ENCODE measurements at regions not wholly inside any gene's neighbourhood (a gene's known extent, or its start where the extent isn't known, plus 50 kb on each side); places are given as distances from the start of the nearest gene placed in this dataset.

DNA sequence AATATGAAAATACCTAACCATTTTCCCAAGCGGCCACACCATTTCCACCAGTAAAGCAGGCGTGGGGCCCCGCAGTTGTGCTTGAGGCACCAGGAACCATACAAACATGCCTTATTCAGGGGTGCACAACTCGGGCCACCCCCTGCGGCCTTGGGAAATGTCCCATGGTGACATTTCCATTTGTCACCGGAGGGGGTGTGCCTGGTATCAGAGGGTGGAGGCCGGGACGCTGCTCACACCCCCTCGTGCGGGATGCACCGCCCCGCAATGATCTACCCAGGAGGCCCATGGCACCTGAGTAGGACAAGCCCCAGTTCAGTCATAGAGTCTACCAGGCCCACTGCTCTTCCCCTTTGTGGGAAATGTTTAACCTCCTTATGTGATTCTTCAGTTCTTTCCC lies 218.8 kb downstream of the TEX29 start:
- DNase-seq (ENCODE audit: low read depth), result no peak

DNA sequence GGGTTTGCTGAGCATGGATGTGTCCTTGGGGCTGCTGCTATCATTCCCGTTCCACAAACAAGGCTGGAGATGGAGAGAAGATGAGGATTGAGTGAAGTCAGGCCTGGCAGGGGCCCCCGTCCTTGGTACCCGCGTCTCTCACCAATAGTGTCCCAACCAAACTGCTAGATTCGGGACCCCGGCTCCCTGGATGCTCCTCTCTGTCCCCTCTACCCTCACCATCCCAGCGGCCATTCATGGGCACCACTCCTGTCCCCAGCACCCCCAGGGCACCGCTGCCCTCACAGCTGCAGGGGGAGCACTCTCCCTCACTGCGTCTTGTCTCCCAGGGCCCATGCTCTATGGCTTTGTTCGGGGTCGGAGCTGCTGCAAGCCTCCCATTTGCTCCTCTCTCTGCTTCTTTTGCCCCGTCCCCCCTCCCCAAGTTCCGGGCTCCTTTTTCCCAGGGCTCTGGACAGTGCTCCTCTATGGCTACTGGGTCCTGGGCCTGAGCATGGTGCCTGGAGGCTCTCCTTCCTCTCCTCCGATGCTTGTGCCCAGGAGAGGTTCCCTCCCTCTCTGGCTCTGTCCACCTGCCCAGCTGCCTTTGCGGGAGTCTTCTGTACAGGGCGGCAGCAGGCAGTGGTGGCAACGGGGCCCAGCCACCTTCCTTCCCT lies 219.5 kb downstream of the TEX29 start:
- no peak for DNase-seq (ENCODE audit: low read depth)

DNA sequence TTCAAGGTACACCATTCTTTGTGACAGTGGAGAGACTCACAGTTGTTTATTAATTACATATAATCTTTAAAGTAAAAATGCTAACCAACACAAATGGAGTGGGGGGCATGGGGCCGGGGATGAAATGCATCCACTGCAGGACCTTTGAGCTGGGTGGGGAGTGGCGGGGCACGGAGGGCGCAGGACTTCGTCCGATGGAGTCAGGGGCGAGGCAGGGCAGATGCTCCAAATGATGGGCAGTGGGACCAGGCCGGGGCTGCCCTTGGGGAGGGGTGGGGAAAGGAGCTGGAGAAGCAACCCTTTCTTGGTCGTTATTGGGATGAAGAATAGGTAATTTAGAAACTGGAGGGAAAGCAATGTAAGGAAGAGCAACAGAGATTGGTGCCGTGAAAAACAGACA lies 220.0 kb downstream of the TEX29 start:
- DNase-seq (ENCODE audit: low read depth), result no peak

DNA sequence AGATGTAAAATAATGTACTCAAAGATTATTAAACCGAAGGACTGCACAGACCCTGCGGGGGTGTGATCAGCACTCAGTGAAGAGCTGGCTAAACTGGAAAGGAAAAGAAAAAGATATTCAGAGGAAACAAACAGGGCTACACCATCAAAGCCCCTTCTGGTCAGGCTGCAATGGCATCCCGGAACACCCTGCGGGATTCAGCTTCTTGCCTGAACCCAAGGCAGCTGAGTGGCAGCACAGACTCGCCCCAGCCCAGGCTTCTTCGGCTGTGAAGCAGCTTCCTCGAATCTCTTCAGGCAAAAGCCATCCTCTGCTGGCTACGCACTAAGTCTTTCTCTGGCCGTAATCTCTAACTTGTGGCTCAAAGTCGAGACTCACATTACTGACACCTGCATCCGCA lies 220.9 kb downstream of the TEX29 start:
- DNase-seq (ENCODE audit: low read depth), result no peak

DNA sequence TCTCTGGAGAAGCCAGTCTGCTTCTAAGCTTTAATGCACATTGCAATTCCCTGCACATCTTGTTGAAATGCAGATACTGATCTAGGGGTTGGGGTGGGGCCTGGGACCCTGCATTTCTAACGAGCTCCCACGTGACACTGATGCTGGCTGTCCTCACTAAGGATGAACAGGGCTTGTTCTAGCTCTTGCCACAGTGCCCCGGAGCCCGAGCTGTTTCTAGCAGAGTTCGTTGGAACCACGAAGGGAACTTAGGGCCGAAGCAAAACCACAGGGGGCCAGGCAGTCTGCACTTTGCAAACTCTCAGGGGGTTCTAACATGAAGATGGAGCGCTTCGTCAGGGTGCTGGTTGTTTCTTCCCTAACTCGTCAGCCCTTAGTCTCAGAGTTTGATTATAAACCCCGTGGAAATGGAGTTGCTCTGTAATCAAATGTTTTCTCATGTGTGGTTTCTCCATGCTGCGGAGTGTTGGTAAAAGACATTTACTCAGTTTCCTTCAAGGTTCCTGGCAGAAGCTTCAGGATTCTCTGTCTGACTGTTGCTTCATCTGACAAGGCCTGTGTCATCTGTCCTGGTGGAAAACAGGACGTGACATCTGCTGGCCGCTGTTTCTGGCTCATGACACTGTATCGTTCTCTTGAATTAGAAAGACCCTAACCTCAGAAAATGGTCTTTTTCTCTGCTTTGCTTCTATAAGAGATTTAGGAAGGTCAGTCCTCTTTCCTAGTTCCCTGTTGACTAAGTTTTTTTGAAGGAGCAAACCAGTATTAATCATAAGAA lies 221.5 kb downstream of the TEX29 start:
- no peak for DNase-seq (ENCODE audit: low read depth)

DNA sequence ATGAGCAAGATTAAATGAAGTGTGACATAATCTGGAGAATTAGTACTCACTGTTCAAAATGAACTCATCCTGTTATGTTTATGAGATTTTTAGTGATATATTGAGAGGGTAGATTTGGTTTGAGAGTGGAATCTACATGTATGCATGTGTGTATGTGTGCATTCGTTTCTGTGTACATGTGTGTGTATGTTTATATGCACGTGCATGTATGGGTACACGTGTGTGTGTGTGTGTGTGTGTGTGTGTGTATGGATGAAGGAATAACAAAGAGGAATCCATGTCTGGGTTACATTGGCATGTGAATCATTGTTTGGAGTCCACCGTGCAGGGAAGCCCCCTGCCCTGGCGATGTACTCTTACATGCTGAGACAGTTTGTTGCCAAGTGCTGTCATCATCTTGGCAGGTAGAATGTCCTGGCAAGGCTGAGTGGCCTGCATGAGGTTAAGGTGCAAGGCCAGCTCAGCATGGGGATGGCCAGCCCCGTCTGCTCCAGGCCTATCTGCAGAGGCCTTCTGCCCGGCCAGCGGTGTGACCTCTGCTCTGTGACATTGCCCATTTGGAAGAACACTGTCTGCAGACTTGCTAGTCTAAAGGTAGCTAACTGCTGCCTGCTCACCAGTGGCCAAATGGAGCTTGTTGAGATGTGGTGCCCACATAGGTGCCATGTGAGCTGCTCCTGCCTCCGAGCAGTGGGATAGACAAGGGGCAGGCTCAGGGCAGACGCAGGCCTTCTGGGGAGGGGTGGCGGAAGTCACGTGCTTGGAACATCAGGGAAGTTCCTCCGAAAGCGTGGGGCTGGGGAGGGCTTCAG lies 222.3 kb downstream of the TEX29 start:
- DNase-seq (ENCODE audit: low read depth), result no peak

DNA sequence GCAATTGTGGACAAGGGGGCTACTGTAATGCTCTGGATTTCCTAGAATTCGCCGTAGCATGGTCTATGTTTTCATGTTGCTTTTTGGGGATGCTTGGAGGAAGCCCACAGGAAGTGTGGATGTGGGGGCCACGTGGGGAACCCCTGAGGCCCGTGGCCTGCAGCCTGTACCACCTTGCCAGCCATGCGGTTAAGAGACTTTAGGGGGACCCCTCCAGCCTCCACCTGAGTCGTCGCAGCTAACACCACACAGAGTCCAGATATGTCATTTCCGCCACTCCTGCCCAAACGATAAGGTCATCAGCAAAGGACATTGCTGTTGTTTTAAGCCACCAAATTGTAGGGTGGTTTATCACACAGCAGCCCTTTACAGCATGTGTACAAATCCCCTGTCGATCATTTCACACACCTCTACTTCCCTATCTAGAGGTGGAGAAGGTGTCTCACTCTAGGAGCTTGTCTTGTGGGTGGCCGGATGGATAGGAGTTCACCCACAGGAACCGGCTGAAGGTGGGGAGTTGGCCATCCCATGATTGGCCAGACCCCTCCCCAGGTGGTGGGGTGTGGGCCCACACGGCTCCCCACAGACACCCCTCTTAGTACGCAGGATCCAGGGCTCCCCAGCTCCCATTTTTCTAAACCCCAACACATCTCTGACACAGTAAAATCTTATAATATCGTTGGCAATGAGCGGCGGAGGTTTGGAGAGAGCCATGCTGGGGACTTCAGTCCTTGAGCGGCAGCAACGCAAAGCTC lies 226.7 kb downstream of the TEX29 start:
- DNase-seq (ENCODE audit: low read depth), result no peak

DNA sequence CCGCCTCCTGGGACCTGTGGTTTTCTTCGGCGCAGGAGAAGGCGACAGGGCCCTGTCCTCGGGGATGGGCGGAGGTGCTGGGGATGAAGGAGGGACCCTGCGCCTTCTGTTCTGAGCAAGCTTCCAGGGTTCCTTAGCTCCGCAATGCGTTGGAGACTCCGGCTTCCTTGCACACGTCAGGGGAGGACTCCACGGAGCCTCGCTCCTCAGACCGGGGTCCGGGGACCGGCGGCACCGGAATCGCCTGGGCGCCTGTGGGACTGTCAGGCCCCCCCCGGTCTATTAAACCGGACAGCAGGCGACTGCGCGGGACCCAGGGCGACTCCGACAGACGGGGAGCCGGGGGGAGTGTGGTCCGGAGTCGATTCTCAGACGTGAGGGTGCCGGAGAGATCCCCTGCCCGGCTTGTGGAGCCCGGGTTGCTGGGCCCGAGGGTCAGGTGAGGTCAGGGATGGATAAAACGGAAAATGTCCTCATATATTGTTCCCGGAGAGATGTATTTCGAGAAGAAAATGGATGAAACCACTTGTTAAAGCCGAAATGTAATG lies 227.4 kb downstream of the TEX29 start:
- no peak for DNase-seq (ENCODE audit: low read depth)

DNA sequence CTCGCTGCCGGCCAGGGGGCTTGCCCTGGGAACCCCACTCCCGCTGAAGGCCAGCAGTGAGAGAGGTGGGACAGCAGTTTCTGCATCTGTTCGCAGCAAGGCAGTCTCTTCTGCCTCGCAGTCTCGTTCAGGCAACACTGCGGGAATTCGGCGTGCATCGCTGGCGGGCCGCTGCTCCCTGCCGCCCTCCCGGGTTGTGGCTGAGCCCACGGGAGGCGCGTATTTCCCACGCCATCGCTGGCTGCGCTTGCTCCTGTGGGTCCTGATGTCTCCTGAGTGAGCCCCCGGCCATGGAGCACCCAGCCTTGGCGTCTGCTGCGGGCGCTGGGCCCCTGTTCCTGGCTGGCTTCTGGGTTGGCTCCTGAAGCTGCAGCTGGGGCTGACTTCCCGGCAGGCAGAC lies 227.9 kb downstream of the TEX29 start:
- DNase-seq (ENCODE audit: low read depth), result no peak

DNA sequence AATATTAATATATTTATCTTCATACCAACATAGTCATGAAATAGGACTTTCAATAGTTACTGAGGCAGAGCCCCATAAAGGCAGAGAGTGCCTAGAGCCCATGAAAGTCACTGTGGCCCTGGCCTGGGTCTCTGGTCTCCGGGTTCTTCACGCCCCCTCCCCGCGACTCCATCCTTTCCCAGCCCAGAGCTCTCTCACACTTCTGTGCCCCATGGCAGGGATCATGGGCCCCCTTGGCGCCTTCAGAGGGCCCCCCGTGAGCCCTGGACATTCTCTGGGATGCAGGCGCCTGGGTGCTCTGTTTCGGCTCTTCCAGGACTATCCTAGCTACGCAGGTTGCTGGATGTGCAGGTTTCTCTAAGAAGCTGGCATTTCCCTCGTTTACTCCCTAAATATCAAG lies 228.4 kb downstream of the TEX29 start:
- DNase-seq (ENCODE audit: low read depth), result no peak

DNA sequence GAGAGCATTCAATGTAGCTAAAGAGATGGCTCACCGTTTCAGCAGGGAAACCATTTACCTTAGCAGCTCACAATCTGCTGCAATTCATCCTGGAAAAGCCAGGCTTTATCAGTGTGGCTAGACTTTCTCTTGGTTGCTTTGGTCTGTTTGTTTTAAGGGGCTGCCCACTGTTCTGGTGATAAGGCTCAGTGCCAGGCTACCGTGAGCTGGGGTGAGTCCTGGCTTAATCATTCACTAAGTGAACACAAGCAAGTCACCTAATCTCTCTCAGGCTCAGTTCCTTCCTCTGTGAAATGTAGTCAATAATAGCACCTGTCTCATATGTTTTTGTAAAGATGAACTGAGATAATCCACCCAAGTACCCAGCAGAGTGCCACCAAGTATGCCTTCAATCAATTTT lies 229.0 kb downstream of the TEX29 start:
- DNase-seq (ENCODE audit: low read depth), result no peak

DNA sequence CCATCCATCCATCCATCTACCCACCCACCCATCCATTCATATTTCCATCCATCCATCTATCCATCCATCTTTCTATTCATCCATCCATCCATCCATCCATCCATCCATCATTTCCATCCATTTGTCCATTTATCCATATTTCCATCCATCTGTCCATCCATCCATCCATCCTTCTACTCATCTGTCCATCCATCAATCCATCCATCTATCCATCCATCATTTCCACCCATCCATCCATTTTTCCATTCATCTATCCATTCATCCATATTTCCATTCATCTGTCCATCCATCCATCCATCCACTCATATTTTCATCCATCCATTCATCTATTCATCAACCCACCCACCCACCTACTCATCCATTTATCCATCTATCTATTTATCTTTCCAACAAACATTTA lies 229.6 kb downstream of the TEX29 start:
- DNase-seq (ENCODE audit: low read depth), result no peak

DNA sequence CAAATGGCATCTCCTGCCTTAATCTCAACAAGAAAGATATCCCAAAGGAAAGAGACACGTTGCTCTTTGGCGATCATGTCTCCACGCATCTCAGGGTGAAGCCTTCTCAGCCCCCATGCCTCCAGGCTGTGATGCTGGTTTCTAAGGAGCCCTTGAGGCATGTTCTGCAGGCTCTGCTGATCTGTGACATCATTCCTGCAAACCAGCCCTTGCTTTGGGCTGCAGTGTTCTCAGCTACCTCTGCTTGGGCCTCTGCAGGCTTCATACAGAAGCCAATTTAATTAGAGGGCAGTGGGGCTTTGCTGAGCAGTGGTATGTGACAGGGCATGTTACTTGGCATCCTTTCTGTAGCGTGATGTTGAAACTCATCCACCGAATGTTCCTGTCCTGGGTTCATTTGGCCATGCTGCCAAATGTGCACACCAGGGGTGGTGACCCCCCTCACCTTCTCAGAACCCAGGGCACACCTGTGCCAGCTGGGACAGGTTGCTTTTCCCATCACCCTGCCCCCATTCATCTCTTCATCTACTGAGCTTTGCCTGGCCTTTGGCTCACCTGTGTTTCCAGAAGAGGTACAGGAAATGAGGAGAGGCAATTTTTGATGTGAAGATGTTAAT lies 230.9 kb downstream of the TEX29 start:
- no peak for DNase-seq (ENCODE audit: low read depth)

DNA sequence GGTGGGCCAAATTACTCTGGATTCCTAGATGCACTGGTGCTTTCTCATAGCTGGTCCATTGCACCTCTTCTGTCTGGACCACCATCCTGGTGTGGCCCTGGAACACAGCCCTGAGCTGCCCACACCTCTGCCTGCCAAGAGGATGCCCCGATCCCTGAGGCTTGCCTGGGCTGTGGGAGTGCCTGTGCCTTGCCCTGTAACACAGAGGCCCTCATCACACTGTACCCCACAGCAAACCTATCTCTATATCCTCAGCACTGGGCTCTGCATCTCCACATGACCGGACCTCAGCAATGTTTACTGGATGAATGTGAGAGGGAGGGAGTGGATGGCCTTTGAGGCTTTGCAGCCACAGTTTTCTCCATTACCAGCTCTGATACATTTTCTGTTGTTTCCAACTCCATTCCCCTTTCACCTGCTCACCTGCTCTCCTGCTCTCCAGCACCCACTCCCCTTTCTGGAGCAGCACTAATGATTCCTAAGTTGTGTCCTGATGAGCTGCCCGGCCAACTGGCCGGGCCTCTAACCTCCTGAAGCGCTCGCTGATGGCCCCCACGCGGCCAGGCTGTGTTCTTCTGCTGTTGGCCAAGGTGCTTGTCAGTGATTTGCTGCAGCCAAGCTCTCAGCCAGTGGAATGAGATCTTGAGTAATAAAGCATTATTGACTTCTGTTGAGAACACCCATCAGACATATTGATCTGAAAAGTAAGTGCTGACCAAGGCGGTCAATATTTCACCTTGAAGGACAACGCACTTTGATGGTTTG lies 232.6 kb downstream of the TEX29 start:
- no peak for DNase-seq (ENCODE audit: low read depth)

DNA sequence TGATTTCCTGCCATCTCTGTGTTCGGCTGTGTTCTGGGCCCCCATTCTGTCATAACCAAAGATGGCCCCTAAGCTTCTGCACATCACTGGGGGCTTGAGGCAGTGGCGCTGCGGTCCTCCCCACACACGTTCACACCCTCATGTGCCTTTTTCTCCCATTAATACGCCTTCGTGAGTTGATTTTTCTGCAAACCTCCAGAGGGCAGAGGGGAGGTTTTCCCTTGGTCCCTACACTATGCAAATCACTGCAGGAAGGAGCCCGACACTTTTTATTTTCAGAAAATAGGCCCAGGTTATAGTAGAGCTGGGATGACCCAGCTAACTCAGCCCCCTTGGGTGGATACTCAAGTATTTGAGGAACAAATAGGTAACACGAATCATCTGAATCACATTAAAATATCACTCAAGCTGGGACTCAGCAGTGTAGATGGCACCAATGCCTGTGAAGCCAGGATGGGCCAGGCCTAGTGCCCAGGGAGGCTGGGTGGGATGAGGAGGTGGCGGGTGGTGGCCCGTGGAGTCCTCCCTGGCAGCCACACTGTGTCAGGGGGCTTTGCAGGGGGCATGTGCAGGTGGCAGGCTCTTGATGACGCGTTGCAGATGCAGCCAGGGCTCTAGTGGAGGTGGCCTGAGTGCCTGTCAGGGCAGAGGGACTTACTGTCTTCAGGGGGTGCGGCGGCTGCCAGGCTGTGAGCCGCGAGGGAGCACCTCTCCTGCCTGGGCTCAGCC lies 234.3 kb downstream of the TEX29 start:
- no peak for DNase-seq (ENCODE audit: low read depth)

DNA sequence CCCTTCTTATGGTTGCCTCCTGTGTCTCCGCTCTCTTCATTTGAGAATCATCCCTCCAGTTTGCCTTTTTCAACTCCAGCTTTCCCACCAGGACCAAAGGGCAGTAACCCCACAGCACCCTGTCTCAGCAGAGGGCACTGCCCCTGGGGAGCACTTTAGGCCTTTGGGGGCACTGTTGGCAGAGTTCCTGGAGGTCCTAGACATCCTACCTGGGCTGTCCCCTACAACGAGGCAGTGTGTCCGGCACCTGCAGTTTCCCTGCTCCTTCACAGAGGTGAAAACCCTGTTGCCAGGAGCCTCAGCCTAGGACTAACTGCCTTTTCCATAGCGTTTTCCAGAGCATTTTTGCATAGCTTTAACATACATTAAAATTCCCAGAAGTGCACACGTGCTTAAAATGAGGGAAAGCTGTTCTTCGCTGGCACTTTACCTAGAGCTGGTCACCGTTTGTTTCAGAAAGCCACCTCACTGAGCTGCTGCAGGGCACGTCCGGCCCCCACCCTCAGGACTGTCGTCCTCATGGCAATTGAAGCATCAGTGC lies 234.9 kb downstream of the TEX29 start:
- DNase-seq (ENCODE audit: low read depth), result no peak

DNA sequence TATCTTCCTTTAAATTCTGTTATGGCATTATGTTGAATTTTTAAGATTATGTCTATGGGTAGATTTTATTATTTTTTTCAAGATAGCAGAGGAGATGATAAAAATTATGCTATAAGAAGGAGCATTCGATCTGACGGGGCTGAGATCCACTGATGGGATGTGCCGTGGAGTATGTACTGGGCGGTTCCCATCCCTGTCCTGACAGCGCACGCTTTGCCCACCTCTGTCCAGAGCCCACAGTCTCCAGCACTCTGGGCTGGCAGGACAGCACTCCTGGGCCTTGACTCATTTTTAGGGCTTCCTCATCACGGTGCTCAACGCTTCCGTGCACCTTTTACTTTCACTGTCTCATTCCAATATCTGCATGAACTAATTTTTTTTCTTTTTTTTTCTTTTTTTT lies 235.5 kb downstream of the TEX29 start:
- no peak for DNase-seq (ENCODE audit: low read depth)

DNA sequence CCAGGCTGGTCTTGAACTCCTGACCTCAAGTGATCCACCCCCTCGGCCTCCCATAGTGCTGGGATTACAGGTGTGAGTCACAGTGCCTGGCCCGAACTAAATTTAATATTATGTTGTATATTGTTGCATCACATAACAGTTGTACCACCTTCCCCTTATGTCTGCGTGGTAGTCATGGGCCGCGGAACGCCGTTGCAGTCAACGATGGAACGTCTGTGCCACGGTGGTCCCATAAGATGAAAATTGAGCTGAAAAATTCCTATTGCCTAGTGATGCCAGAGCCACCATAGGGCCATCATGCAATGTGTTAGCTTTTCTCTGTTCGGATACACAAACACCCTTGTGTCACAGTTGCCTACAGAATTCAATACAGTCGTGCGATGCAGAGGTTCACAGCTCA lies 236.1 kb downstream of the TEX29 start:
- no peak for DNase-seq (ENCODE audit: low read depth)

DNA sequence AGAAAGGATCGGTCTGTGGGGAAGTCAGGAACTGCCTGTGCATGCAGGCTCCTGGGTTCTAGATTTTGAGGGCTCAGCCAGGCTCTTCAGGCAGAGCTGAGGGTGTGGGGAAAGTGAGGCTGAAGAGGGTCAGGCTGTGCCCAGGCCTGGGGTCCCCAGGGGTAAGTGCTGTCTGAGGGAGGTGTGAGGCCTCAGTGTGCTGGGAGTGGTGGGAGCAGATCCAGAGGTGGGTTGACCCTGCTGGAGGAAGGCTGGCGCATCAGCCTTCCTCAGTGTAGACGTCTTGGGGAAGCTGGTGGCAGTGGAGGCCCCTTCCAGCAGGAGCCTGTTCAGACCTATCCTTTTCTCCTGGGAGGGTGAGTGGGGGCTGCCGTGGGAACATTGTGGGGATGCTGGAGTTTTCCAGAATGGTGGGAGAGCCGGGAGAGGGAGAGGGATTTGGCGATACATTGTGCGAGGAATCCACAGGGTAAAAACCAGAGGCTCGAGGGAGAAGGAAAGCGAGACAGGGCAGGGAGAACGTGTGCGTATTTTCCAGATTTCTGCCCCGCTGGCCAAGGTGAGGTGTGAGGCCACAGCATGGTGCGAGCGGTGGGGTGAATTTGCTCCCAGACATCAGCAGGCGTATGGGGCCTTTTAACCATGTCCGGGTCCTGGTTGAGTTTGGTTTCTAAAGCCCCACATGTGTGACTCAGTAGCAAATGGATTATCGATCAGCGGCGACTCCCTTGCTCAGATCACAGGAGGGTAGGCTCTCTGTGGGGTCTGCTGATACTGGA lies 237.7 kb downstream of the TEX29 start:
- no peak for DNase-seq (ENCODE audit: low read depth)

Measured in stimulated activated CD8-positive, alpha-beta memory T cell treated with anti-CD3 and anti-CD28 coated beads, Interleukin-15, amount 100 ng/mL, for 1 hour (primary cell).